Stimulated activated CD8-positive, alpha-beta memory T cell treated with anti-CD3 and anti-CD28 coated beads, Interleukin-15, amount 100 ng/mL, for 48 hours (primary cell): ENCODE measurements at regions not wholly inside any gene's neighbourhood (a gene's known extent, or its start where the extent isn't known, plus 50 kb on each side); places are given as distances from the start of the nearest gene placed in this dataset.

Experiments used
- DNase-seq, 2 donors: peaks; one replicate each; pipeline ENCODE4 v3.0.0-alpha.2; 2020; ENCODE audit warnings: low read depth in 2 of 2

GRCh38 chr17:77429969-77430752 is 289.4 kb downstream of the SEC14L1 start:
- DNase-seq = peak; percentile 63 to 71

DNA sequence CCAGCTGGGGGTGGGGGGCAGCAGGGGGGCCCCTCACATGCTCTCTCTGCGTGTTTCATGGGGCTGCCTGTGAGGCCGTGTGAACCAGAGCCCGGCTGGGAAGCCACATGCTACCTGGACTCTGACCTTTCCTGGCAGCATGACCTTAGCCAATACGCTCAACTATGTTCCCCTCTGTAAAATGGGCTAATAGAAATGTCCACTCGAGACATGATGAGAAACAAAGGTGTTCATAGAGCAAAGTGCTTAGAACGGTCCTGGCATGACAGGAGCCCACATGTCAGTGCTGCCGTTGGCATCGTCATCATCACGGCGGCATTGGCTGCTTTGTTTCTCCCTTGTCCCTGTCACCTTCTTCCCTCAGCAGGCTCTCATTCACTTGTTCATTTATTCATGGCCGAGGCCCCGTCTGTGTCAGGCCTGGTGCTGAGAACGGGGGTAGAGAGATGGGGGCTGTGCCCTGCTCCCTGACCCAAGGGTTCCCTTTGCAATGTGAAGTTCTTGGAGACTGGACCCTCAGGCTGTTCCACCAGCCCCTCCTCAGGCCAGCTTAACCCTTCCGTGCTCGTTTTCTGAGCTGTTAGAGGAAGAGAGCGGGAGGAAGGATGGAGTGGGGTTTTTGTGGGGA is 291.4 kb downstream of the SEC14L1 start:
- DNase-seq = no peak

GRCh38 chr17:77432742-77433141 is 292.0 kb downstream of the SEC14L1 start:
- DNase-seq = no peak

- no peak for DNase-seq
Measured at GRCh38 chr17:77433385-77434135, 292.8 kb downstream of the SEC14L1 start.

GRCh38 chr17:77434136-77435114 is 293.7 kb downstream of the SEC14L1 start:
- no peak for DNase-seq

GRCh38 chr17:77435272-77436057 is 294.7 kb downstream of the SEC14L1 start:
- DNase-seq = no peak

DNA sequence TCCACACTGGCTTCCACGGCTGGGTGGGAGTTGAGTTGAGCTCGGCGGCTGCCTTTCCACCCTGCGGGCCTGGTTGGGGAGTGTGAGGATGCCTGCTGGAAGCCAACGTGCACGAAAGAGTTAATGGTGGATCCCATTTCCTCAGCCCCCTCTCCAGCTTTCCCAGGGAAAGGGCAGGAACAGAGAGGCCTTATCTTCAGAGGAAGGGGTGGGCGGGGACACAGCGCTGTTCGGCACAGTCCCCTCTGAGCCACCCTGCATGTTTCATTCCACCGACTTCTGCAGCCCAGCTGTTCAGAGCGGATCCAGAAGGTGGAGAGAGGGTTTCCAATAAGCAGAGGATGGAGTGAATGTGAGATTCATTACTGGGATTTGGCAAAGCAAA is 295.3 kb downstream of the SEC14L1 start:
- no peak for DNase-seq

DNA sequence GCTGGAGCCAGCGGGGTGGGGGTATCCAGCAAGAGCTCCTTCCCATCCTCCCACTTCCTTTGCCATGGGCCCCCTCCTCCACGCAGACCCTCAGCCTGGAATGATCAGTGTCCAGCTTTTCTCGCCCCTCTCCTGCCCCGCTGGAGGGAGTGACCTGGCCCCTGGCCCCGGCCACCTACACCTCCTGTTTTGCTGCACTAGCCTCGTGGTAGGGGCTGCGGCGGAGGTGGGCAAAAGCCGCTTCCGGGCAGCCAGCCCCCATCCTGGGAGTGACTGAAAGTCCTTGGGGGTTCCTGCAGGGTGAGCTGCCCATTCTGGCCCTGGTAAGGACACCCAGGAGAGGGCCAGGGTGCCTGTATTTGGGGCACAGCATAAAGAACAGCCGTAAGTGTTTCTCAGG is 295.7 kb downstream of the SEC14L1 start:
- DNase-seq = no peak

GRCh38 chr17:77437017-77437416 is 296.2 kb downstream of the SEC14L1 start:
- DNase-seq = no peak

GRCh38 chr17:77437747-77438146 is 297.0 kb downstream of the SEC14L1 start:
- no peak for DNase-seq

DNA sequence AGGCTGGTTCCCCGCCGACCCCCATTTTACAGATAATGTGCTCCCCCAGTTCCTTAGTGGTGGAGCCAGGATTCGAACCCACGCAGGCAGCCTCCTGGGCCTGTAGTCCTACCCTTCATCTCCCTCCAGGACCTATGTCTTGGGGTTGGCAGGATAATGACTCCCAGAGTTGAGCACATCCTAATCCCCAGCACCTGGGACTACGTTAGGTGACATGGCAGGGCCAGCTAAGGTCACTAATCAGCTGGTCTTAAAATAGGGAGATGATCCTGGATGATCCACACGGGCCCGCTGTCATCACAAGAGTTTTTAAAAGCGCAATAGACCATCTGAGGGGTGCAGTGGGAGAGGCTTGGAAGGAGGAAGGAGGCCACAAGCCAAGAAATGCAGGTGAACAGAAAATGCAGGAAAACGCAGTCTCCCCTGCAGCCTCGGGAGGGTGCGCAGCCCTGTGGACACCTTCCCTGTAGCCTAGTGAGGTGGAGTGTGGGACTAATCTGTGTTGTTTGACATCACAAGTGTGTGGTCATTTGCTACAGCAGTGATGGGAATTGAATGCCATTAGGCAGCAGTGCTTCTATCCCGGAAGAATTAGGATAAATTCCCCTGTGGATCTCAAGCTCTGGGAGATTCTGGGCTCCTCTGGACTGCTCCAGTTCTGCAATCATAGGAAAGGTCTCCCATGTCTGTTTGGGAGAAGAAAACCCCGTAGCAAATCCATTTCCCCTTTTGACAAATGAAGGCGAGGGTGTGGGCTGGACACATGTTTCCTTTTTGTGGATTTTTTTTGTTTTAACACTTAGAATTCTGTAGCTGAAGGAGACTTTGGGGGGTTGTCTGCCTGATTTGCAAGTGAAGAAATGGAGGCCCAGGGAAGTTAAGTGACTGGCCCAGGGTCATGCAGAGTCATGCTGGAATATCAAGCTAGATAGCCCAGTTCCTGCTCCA is 297.7 kb downstream of the SEC14L1 start:
- no peak for DNase-seq

GRCh38 chr17:77439189-77440018 is 298.6 kb downstream of the SEC14L1 start:
- no peak for DNase-seq

GRCh38 chr17:77440560-77440981 is 299.8 kb downstream of the SEC14L1 start:
- DNase-seq = no peak

- DNase-seq = peak in 1 of 2 donors; percentile 61
Measured at GRCh38 chr17:77441130-77441920, 300.6 kb downstream of the SEC14L1 start.

DNA sequence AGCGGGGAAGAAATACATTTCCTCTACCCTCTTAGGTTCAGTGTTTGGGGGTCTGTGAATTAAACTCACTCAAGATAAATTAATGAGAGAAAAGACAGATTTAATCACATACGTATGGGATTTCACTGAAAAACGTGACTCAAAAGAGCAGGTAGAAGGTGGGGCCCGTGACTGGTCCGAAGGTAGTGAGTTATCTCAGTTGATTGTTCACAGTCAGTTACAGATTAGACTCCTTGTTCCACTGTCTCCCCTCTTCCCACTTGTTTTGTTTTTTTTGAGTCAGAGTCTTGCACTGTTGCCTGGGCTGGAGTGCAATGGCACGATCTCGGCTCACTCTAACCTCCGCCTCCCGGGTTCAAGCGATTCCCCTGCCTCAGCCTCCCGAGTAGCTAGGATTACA is 301.2 kb downstream of the SEC14L1 start:
- no peak for DNase-seq

- no peak for DNase-seq
Measured at GRCh38 chr17:77442976-77443747, 302.4 kb downstream of the SEC14L1 start.

- DNase-seq = no peak
Measured at GRCh38 chr17:77443748-77444260, 303.0 kb downstream of the SEC14L1 start.
